GM12875 (cell line): ENCODE measurements at regions not wholly inside any gene's neighbourhood (a gene's known extent, or its start where the extent isn't known, plus 50 kb on each side); places are given as distances from the start of the nearest gene placed in this dataset.

Source experiments
- H3K4me3 ChIP-seq: one replicate; pipeline ENCODE4 v1.5.1; 2011; ENCODE audit warnings: low read depth, low read length, control low read depth
- TF ChIP-seq, protein P1 (sequence below): IDR thresholded peaks from 2 replicates; pipeline ENCODE4 v1.5.1; 2011; ENCODE audit warnings: low read depth, mild to moderate bottlenecking, control low read depth, inconsistent platforms, low read length, moderate library complexity, borderline replicate concordance; ENCODE audit not compliant: insufficient read depth

DNA sequence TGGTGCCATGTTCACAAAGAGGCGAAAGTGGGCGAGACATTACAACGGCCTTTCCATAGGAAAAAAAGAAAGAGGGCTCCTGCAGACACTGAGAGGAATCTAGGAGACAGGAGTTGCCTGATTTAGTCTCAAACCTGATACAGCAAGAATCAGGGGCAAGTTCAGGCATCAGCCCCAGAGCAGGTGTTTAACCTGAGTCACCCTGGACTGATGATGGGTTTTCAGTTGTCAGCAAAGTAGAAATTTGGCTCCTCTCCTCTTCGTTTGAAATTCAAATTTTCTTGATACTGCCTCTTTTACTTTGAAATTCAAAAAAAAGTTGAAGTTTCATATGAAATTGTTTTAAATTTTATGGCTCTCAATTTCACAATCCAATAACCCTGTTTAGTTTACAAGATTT, 189.5 kb downstream of the ABCC12 start:
- H3K4me3 ChIP-seq = no peak overlapping the region
- TF ChIP-seq, protein P1, sequence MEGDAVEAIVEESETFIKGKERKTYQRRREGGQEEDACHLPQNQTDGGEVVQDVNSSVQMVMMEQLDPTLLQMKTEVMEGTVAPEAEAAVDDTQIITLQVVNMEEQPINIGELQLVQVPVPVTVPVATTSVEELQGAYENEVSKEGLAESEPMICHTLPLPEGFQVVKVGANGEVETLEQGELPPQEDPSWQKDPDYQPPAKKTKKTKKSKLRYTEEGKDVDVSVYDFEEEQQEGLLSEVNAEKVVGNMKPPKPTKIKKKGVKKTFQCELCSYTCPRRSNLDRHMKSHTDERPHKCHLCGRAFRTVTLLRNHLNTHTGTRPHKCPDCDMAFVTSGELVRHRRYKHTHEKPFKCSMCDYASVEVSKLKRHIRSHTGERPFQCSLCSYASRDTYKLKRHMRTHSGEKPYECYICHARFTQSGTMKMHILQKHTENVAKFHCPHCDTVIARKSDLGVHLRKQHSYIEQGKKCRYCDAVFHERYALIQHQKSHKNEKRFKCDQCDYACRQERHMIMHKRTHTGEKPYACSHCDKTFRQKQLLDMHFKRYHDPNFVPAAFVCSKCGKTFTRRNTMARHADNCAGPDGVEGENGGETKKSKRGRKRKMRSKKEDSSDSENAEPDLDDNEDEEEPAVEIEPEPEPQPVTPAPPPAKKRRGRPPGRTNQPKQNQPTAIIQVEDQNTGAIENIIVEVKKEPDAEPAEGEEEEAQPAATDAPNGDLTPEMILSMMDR = no peak

DNA sequence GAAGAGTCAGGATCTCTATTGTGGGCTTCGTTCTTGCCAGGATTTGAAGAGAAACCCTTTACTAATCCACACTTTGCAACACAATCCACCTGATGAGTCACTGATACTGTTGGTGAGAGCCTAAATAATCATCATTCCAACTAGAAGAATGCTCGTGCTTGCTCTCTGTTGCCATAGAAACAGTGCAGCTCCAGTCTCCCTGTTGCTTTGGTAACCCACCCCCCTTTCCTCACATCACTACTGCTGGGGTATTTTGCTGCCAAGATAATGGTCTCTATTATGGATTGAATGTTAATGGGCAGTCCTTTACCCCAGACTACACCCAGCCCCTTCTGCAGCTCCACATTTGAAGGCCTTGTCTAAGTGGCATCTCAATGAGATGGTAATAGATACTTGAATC, 190.4 kb downstream of the ABCC12 start:
- TF ChIP-seq, protein P1 = no peak

DNA sequence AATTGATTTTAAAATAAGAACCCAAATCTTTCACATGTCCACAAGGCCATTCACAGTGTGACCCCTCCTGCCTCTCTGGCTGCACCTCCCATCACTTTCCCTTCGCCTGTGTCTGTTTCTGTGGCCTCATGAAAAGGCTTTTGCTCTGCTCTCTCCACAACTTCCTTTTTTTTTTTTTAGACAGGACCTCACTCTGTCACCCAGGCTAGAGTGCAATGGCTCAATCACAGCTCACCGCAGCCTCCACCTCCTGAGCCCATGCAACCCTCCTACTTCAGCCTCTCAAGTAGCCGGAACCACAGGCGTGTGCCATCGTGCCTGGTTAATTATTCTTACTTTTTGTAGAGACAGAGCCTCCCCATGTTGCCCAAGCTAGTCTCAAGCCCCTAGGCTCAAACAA, 197.1 kb downstream of the ABCC12 start:
- TF ChIP-seq, protein P1 = no peak
- no peak overlapping the region for H3K4me3 ChIP-seq

More for the DNA sequence above, 190.4 kb downstream of the ABCC12 start:
- H3K4me3 ChIP-seq = no peak overlapping the region

DNA sequence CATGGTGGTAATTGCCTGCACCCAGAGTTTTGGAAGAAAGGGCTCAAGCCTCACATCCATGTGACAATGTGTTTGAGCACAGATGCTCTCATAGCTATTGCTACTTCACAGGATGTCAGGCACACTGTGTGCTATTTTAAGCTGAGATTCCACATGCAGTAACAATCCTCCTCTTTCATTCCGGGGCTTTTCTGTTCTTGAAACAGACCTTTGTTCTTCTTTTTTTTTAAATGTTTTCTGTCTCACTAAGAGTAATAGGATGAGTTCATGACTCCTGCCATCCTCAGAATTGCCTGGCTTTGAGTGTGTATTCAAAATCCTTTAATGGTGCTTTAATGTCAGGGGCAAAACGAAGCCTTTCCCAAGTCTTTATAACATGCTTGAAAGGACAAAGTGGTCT, 198.9 kb downstream of the ABCC12 start:
- H3K4me3 ChIP-seq = no peak overlapping the region
- TF ChIP-seq, protein P1 = no peak

DNA sequence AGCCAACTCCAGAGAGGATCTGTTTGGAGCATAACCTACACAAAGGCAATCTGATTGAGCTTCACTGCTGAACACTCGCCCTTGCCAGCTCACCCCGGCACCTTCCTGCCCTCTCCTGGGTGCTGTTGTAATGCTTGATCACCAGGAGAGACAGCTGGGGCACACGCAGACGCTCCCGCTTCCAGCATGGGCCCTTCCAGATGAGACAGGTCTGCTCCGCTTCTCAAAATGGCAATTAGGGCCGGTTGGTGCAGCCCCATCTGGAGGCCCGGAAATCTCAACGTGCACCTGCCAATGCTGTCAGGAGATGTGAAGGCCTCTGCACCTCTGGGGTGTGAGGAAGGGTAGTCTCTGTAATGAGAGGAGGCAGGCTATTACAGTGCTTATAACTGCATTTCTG, 206.1 kb downstream of the ABCC12 start:
- no peak overlapping the region for H3K4me3 ChIP-seq
- TF ChIP-seq, protein P1 = no peak

DNA sequence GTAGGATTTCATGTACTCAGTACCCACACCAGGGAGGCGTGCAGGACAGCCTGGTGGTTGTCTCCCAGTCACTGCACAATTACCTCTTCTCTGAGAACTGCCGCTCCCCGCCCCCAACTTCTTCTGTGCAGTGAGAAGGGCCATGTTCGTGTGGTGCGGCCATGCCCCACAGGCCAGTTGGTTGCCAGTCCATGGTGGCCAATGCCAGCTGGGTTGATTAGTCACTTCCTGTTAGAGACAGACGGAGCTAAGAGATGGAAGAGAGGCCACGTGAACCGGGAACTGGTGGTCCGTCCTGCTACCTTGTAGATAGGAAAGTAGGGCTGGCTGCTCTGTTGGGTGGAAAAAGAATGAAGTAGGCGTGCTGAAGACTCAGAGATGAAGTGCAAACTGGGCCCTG, 206.5 kb downstream of the ABCC12 start:
- no peak overlapping the region for H3K4me3 ChIP-seq
- TF ChIP-seq, protein P1 = no peak

DNA sequence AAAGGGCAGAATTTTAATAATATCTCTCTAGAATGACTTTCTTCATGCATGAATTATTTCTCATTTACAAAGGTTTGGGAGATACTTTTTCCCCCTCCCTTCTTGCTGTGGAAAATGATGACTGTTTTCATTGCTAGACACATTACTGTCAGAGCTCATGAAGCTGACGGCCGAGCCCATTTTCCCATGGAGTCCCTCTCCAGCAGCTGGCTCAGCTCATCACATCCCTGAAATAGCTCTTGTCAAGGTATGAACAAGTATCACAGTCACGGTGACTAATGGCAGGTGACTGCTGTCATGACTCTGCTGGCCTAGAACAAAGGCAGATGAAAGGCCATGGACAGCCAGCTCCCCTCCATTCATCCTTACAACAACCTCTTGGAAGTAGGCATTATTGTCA, 208.1 kb downstream of the ABCC12 start:
- no peak overlapping the region for H3K4me3 ChIP-seq
- TF ChIP-seq, protein P1 = no peak
